ENCODE measurements at regions not wholly inside any gene's neighbourhood (a gene's known extent, or its start where the extent isn't known, plus 50 kb on each side); places are given as distances from the start of the nearest gene placed in this dataset.

DNA sequence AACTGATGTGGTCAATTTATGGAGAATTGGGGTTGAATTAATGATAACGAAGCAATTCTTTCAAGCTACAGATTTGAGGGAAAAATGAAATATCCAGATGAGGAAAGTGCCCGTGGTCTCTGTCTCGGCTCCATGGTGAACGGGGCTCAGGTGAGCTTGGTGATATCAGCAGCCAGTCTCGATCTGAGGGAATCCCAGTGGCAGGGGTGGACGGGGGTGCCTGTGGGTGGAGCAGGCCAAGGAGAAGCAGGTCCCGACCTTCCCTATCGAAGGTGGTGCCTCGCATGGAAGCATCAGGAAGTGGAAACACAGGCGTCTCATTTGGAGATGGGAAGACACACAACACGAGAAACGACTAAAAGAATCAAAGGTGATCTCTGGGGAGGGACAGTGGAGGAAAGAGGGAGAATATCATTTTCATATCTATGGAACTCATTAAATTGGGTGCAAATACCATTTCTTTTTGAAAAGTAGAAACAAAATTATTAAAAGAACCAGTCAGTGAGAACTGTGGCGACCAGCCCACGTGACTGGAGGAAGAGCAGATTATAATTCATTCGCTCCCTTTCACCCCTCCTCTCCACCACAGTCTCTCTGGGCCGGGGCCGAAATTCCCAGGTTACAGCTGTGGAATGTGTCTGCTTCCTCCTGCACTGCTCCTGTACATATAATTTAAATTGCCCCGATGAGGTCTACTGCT is 354.3 kb upstream of the SFSWAP start:
- TF ChIP-seq CTCF (IDR thresholded peaks at IDR 0.05) (no peak), POLR2A (IDR thresholded peaks at IDR 0.05) (no peak)
